ENCODE measurements at regions not wholly inside any gene's neighbourhood (a gene's known extent, or its start where the extent isn't known, plus 50 kb on each side); places are given as distances from the start of the nearest gene placed in this dataset.
"Not testable (repeated sequence)": the region's sequence is repeated elsewhere in the genome, so short reads cannot be mapped to it uniquely, and the experiment has no call there.

GRCh38 chr6:155778336-155778735 is 322.7 kb upstream of the NOX3 start:
- intact Hi-C loops (cut with DNase I, micrococcal nuclease) = no loop called here
- no peak for ATAC-seq
- no peak for DNase-seq

GRCh38 chr6:155771822-155772221 is 316.2 kb upstream of the NOX3 start:
- intact Hi-C loops (cut with DNase I, micrococcal nuclease) = no loop called here
- ATAC-seq = no peak
- no peak for DNase-seq

GRCh38 chr6:155770856-155771255 is 315.2 kb upstream of the NOX3 start:
- no peak for ATAC-seq
- DNase-seq = no peak
- intact Hi-C loops (cut with DNase I, micrococcal nuclease) = no loop called here

- no peak for DNase-seq
- ATAC-seq = no peak
- intact Hi-C loops (cut with DNase I, micrococcal nuclease) = no loop called here
These were observed 314.7 kb upstream of the NOX3 start for GRCh38 chr6:155770313-155770712.

- intact Hi-C loops (cut with DNase I, micrococcal nuclease) = no loop called here
- DNase-seq (no peak), ATAC-seq (no peak)
These were observed 309.9 kb upstream of the NOX3 start for GRCh38 chr6:155765275-155766194.

GRCh38 chr6:155762649-155763048 is 307.0 kb upstream of the NOX3 start:
- DNase-seq (no peak), ATAC-seq (no peak)
- intact Hi-C loops (cut with DNase I, micrococcal nuclease) = no loop called here

- intact Hi-C loops (cut with DNase I, micrococcal nuclease) = no loop called here
- ATAC-seq = no peak
These were observed 299.8 kb upstream of the NOX3 start for GRCh38 chr6:155755452-155755851.

GRCh38 chr6:155748778-155749177 is 293.1 kb upstream of the NOX3 start:
- intact Hi-C loops (cut with DNase I, micrococcal nuclease); ATAC-seq; DNase-seq: not testable (repeated sequence)

More at GRCh38 chr6:155755452-155755851, 299.8 kb upstream of the NOX3 start:
- no peak for DNase-seq

GRCh38 chr6:155747491-155747890 is 291.9 kb upstream of the NOX3 start:
- no peak for DNase-seq
- no peak for ATAC-seq
- intact Hi-C loops (cut with DNase I, micrococcal nuclease) = no loop called here

GRCh38 chr6:155740781-155741399 is 285.3 kb upstream of the NOX3 start:
- DNase-seq = no peak
- ATAC-seq = no peak
- intact Hi-C loops (cut with DNase I, micrococcal nuclease) = no loop called here

GRCh38 chr6:155738602-155739105 is 283.0 kb upstream of the NOX3 start:
- DNase-seq (no peak), ATAC-seq (no peak)
- intact Hi-C loops (cut with DNase I, micrococcal nuclease) = no loop called here

- no peak for DNase-seq
- ATAC-seq = no peak
- intact Hi-C loops (cut with DNase I, micrococcal nuclease) = no loop called here
These were observed 261.7 kb upstream of the NOX3 start for GRCh38 chr6:155717374-155717773.

GRCh38 chr6:155710704-155711103 is 255.1 kb upstream of the NOX3 start:
- DNase-seq = no peak
- ATAC-seq = peak; percentile 46
- intact Hi-C loops (cut with DNase I, micrococcal nuclease) = no loop called here

GRCh38 chr6:155709262-155709661 is 253.6 kb upstream of the NOX3 start:
- intact Hi-C loops (cut with DNase I, micrococcal nuclease) = no loop called here
- ATAC-seq (no peak), DNase-seq (no peak)

GRCh38 chr6:155708100-155708499 is 252.5 kb upstream of the NOX3 start:
- intact Hi-C loops (cut with DNase I, micrococcal nuclease) = no loop called here
- no peak for DNase-seq
- no peak for ATAC-seq

- DNase-seq (no peak), ATAC-seq (no peak)
- intact Hi-C loops (cut with DNase I, micrococcal nuclease) = no loop called here
These were observed 251.2 kb upstream of the NOX3 start for GRCh38 chr6:155706806-155707205.

GRCh38 chr6:155706341-155706740 is 250.7 kb upstream of the NOX3 start:
- intact Hi-C loops (cut with DNase I, micrococcal nuclease) = no loop called here
- ATAC-seq = peak; percentile 44
- no peak for DNase-seq

GRCh38 chr6:155701342-155701741 is 245.7 kb upstream of the NOX3 start:
- no peak for DNase-seq
- ATAC-seq = no peak
- intact Hi-C loops (cut with DNase I, micrococcal nuclease) = no loop called here

GRCh38 chr6:155695495-155695894 is 239.9 kb upstream of the NOX3 start:
- no peak for ATAC-seq
- no peak for DNase-seq
- intact Hi-C loops (cut with DNase I, micrococcal nuclease) = no loop called here

GRCh38 chr6:155694419-155694790 is 238.8 kb upstream of the NOX3 start:
- intact Hi-C loops (cut with DNase I, micrococcal nuclease) = no loop called here
- ATAC-seq (peak; percentile 55), DNase-seq (no peak)
